MCF 10A (cell line): ENCODE measurements at regions not wholly inside any gene's neighbourhood (a gene's known extent, or its start where the extent isn't known, plus 50 kb on each side); places are given as distances from the start of the nearest gene placed in this dataset.

ENCODE experiments used
- BruUV-seq: library from RNA; stranded (reverse); fragments of 400-500 nt; replicated peaks from 2 replicates; lab custom pipeline; 2021; lab: Mats Ljungman, UMichigan
- CTCF ChIA-PET: fragments of 300-600 bp; sonication (Branson Sonifier 250); formaldehyde crosslinking; extraction: SDS; loops from one replicate; lab custom pipeline; 2021; ENCODE audit warnings: antibody characterized with exemption, inconsistent platforms; lab: Yijun Ruan, JAX
- POLR2A ChIA-PET: fragments of 300-600, 350-650 bp; sonication (Branson Sonifier 250); formaldehyde crosslinking; extraction: SDS; loops from one replicate; lab custom pipeline; 2020; ENCODE audit warnings: antibody characterized with exemption, inconsistent platforms; lab: Yijun Ruan, JAX
- DNase-seq: peaks from one replicate; pipeline ENCODE4 v3.0.0-alpha.2; 2018; ENCODE audit not compliant: unreplicated experiment
- H3K27ac Mint-ChIP-seq: one replicate; pipeline ENCODE4 v1.8.0; 2022; ENCODE audit warnings: mild to moderate bottlenecking, low read depth, mixed read lengths; ENCODE audit not compliant: unreplicated experiment
- H3K27me3 Mint-ChIP-seq: one replicate; pipeline ENCODE4 v1.8.0; 2022; ENCODE audit warnings: mixed read lengths; ENCODE audit not compliant: insufficient read depth, unreplicated experiment
- H3K36me3 Mint-ChIP-seq: one replicate; pipeline ENCODE4 v1.8.0; 2022; ENCODE audit warnings: mild to moderate bottlenecking, moderate library complexity, mixed read lengths; ENCODE audit not compliant: insufficient read depth, unreplicated experiment
- H3K4me1 Mint-ChIP-seq: one replicate; pipeline ENCODE4 v1.8.0; 2022; ENCODE audit warnings: mixed read lengths; ENCODE audit not compliant: insufficient read depth, unreplicated experiment
- H3K4me3 Mint-ChIP-seq: one replicate; pipeline ENCODE4 v1.8.0; 2022; ENCODE audit warnings: mild to moderate bottlenecking, moderate library complexity, mixed read lengths; ENCODE audit not compliant: unreplicated experiment
- H3K9me3 Mint-ChIP-seq: one replicate; pipeline ENCODE4 v1.8.0; 2022; ENCODE audit warnings: mixed read lengths; ENCODE audit not compliant: unreplicated experiment
- CTCF ChIP-seq: fragments of 200-600 bp; IDR thresholded peaks from one replicate; pipeline ENCODE4 v1.8.0; 2022; ENCODE audit warnings: antibody characterized with exemption, mild to moderate bottlenecking; ENCODE audit not compliant: unreplicated experiment
- intact Hi-C: fragments of 100-400 bp; cut with micrococcal nuclease; formaldehyde crosslinking; loops from 2 replicates; pipeline ENCODE4 v1.14.1; 2022

- intact Hi-C loops, result no loop called here
- no peaks in the 10 kb centered on the region for H3K9me3 Mint-ChIP-seq
- no peak overlapping the region for H3K4me3 Mint-ChIP-seq
- TF ChIP-seq CTCF, result no peak
- no peak for DNase-seq
- no TSS peak for BruUV-seq
- no peak overlapping the region for H3K27ac Mint-ChIP-seq
- H3K27me3 Mint-ChIP-seq, result peaks cover 99% of the 10 kb centered on the region
- no peaks in the 10 kb centered on the region for H3K4me1 Mint-ChIP-seq
- CTCF ChIA-PET, result interaction anchor here (0.5 kb wide), 1 partner anchor 375 kb away, joined by 3 read pairs; no protein-coding TSS in a partner anchor
- H3K36me3 Mint-ChIP-seq, result no peaks in the 10 kb centered on the region
- POLR2A ChIA-PET, result interaction anchor here (0.7 kb wide), 1 partner anchor 1233 kb away, joined by 3 read pairs; no protein-coding TSS in a partner anchor
Observed at GRCh38 chr7:116083796-116084195, 53.2 kb upstream of the TFEC start.

- BruUV-seq, result no TSS peak
- no peak overlapping the region for H3K27ac Mint-ChIP-seq
- DNase-seq, result no peak
- H3K4me1 Mint-ChIP-seq, result no peaks in the 10 kb centered on the region
- no peaks in the 10 kb centered on the region for H3K36me3 Mint-ChIP-seq
- intact Hi-C loops, result no loop called here
- ChIA-PET CTCF (interaction anchor here (0.6 kb wide), 1 partner anchor 12 kb away, joined by 3 read pairs; no protein-coding TSS in a partner anchor), POLR2A (no interaction called here)
- no peaks in the 10 kb centered on the region for H3K9me3 Mint-ChIP-seq
- TF ChIP-seq CTCF, result no peak
- peaks cover 94% of the 10 kb centered on the region for H3K27me3 Mint-ChIP-seq
- no peak overlapping the region for H3K4me3 Mint-ChIP-seq
Observed at GRCh38 chr7:116086547-116087045, 56.0 kb upstream of the TFEC start.

- intact Hi-C loops, result no loop called here
- H3K36me3 Mint-ChIP-seq, result no peaks in the 10 kb centered on the region
- no peak overlapping the region for H3K4me3 Mint-ChIP-seq
- H3K4me1 Mint-ChIP-seq, result no peaks in the 10 kb centered on the region
- H3K27ac Mint-ChIP-seq, result no peak overlapping the region
- peaks cover 94% of the 10 kb centered on the region for H3K27me3 Mint-ChIP-seq
- POLR2A ChIA-PET, result no interaction called here
- H3K9me3 Mint-ChIP-seq, result no peaks in the 10 kb centered on the region
- no TSS peak for BruUV-seq
- no peak for DNase-seq
- CTCF ChIA-PET, result interaction anchor here (0.6 kb wide), 1 partner anchor 11 kb away, joined by 3 read pairs; no protein-coding TSS in a partner anchor
- TF ChIP-seq CTCF, result no peak
Observed at GRCh38 chr7:116087291-116087690, 56.7 kb upstream of the TFEC start.

GRCh38 chr7:116087984-116088383, 57.4 kb upstream of the TFEC start:
- CTCF ChIA-PET, result no interaction called here
- no peak overlapping the region for H3K27ac Mint-ChIP-seq
- no peaks in the 10 kb centered on the region for H3K4me1 Mint-ChIP-seq
- intact Hi-C loops, result no loop called here
- H3K9me3 Mint-ChIP-seq, result no peaks in the 10 kb centered on the region
- DNase-seq, result no peak
- TF ChIP-seq CTCF, result no peak
- no peak overlapping the region for H3K4me3 Mint-ChIP-seq
- H3K27me3 Mint-ChIP-seq, result peaks cover 96% of the 10 kb centered on the region
- POLR2A ChIA-PET, result no interaction called here
- no peaks in the 10 kb centered on the region for H3K36me3 Mint-ChIP-seq
- no TSS peak for BruUV-seq
